Heart left ventricle (tissue), 16 donors: ENCODE measurements at regions not wholly inside any gene's neighbourhood (a gene's known extent, or its start where the extent isn't known, plus 50 kb on each side); places are given as distances from the start of the nearest gene placed in this dataset.

ENCODE experiments used
- ATAC-seq, 4 donors: fragments of 200-7000 bp; cut with Tn5 transposase; one replicate each; pipeline ENCODE4 v1.9.1; 2020 to 2022; ENCODE audit warnings: moderate library complexity in 4 of 4, mild to moderate bottlenecking in 3 of 4, moderate number of reproducible peaks in 1 of 4
- DNase-seq, 5 donors: peaks; one replicate each; pipeline ENCODE4 v3.0.0-alpha.2; 2020
- H3K27ac ChIP-seq, 12 donors: fragments of 200-600 bp; sonication (generic) in 4 of 12; one replicate each; pipeline versions ENCODE4 v1.5.0 to v1.8.0; 2016 to 2022; ENCODE audit warnings: mild to moderate bottlenecking in 2 of 12
- H3K27me3 ChIP-seq, 9 donors: fragments of 200-600 bp; sonication (generic) in 2 of 9; one replicate each; pipeline versions ENCODE4 v1.5.1 to v1.8.0; 2016 to 2022; ENCODE audit warnings: mild to moderate bottlenecking in 3 of 9
- H3K36me3 ChIP-seq, 9 donors: fragments of 200-600 bp; sonication (generic) in 2 of 9; one replicate each; pipeline versions ENCODE4 v1.5.0 to v1.8.0; 2018 to 2022; ENCODE audit warnings: mild to moderate bottlenecking in 2 of 9
- H3K4me1 ChIP-seq, 12 donors: fragments of 200-600 bp; sonication (generic) in 4 of 12; one replicate each; pipeline versions ENCODE4 v1.5.0 to v1.8.0; 2016 to 2022; ENCODE audit warnings: mild to moderate bottlenecking in 3 of 12
- H3K4me3 ChIP-seq, 12 donors: fragments of 200-600 bp; sonication (generic) in 4 of 12; one replicate each; pipeline versions ENCODE4 v1.5.0 to v1.8.0; 2017 to 2022; ENCODE audit warnings: mild to moderate bottlenecking in 9 of 12, moderate library complexity in 4 of 12
- H3K9me3 ChIP-seq, 12 donors: fragments of 200-600 bp; sonication (generic) in 4 of 12; one replicate each; pipeline versions ENCODE4 v1.5.0 to v1.8.0; 2016 to 2022; ENCODE audit warnings: mild to moderate bottlenecking in 1 of 12
- CTCF ChIP-seq, 12 donors: fragments of 200-600 bp; sonication (generic) in 4 of 12; IDR thresholded peaks; one replicate each; pipeline versions ENCODE4 v1.5.0 to v1.8.0; 2018 to 2022; ENCODE audit warnings: antibody characterized with exemption in 12 of 12, mild to moderate bottlenecking in 5 of 12
- POLR2A ChIP-seq, 2 donors: fragments of 450-650 bp; IDR thresholded peaks; one replicate each; pipeline ENCODE4 v1.6.1; 2017; ENCODE audit warnings: antibody characterized with exemption in 2 of 2, mild to moderate bottlenecking in 2 of 2, moderate library complexity in 2 of 2
- WGBS, 4 donors: extraction: QIAGEN DNeasy Blood & Tissue Kit in 2 of 4; methylation state at CpG; one replicate each; pipeline versions ENCODE4 v1.1.5 to v1.1.7; 2013 to 2018; 5-methylcytosine and 5-hydroxymethylcytosine counted together
- intact Hi-C, 10 donors: fragments of 100-400 bp; cut with DNase I; formaldehyde crosslinking; loops; one replicate each; pipeline versions ENCODE4 v1.11.1 to v1.14.2; 2022
- donor health status: ischemic (EF 13 %, LVEDD 7.1; RV severe dilation, severe dysfunction).
- donor health status: healthy with polysubstance abuse.
- donor health status: DM: no; HTN: yes; CAD: no.
- donor health status: DM: no; HTN: no; CAD: no.
- donor health status: ischemic (EF 25% LVEDD 6.9; RV normal size, moderate dysfunction).
- donor health status: ischemic (EF 25% LVEDD 5.7; RV mildly dilated, moderate dysfunction).
- donor health status: healthy.
- donor health status: DM: yes; HTN: yes; CAD: no.
- donor health status: ischemic (EF 35%, LVEDD 5.7; RV mildly dilated, moderate dysfunction).
- donor health status: nonischemic (EF 11% LVEDD 7.7; RV severe dilation, severe dysfunction).
- donor health status: DM: yes; HTN: yes; CAD: no.
- donor health status: PGD.
- donor health status: ischemic (EF 29% LVEDD 5.4; RV normal size, mild dysfunction).
- donor health status: nonischemic (EF 23%, LVEDD 6.1; RV moderate dilation, normal function).

- 64 to 79% (median 72%) methylated on average over 3 of the region's 3 CpGs for WGBS, 4 donors
- peaks cover 0 to 10% (median 0%) of the 10 kb centered on the region in 12 donors for H3K9me3 ChIP-seq
Measured at GRCh38 chr6:1513215-1513780, 96.4 kb upstream of the FOXC1 start.

GRCh38 chr6:1514078-1514477 is 95.6 kb upstream of the FOXC1 start:
- 74 to 81% (median 80%) methylated on average over 3 of the region's 3 CpGs for WGBS, 4 donors
- intact Hi-C loops, result no loop called here

More at GRCh38 chr6:1513215-1513780, 96.4 kb upstream of the FOXC1 start:
- TF ChIP-seq CTCF (IDR thresholded peaks at IDR 0.05) (no peak), POLR2A (IDR thresholded peaks at IDR 0.05) (no peak)
- no peak overlapping the region for H3K27ac ChIP-seq
- ATAC-seq (no peak), DNase-seq (no peak)
- no peaks in the 10 kb centered on the region for H3K4me1 ChIP-seq
- intact Hi-C loops, result no loop called here
- H3K4me3 ChIP-seq, result no peak overlapping the region
- H3K36me3 ChIP-seq, result no peaks in the 10 kb centered on the region
- H3K27me3 ChIP-seq, result peaks cover 0 to 6% (median 0%) of the 10 kb centered on the region in 9 donors

GRCh38 chr6:1515280-1515679 is 94.4 kb upstream of the FOXC1 start:
- WGBS, 4 donors, result 87 to 91% (median 89%) methylated on average over 21 to 31 of the region's 31 CpGs
- intact Hi-C loops, result no loop called here
- TF ChIP-seq POLR2A (IDR thresholded peaks at IDR 0.05) (no peak), CTCF (IDR thresholded peaks at IDR 0.05) (no peak)
- H3K27me3 ChIP-seq, result peaks cover 0 to 6% (median 0%) of the 10 kb centered on the region in 9 donors
- no peak for DNase-seq
- H3K9me3 ChIP-seq, result peaks cover 0 to 16% (median 0%) of the 10 kb centered on the region in 12 donors
- no peaks in the 10 kb centered on the region for H3K4me1 ChIP-seq
- peak in 1 of 4 donors; percentile 29 for ATAC-seq
- H3K36me3 ChIP-seq, result no peaks in the 10 kb centered on the region
- no peak overlapping the region for H3K27ac ChIP-seq
- no peak overlapping the region for H3K4me3 ChIP-seq

More at GRCh38 chr6:1514078-1514477, 95.6 kb upstream of the FOXC1 start:
- TF ChIP-seq CTCF (IDR thresholded peaks at IDR 0.05) (no peak), POLR2A (IDR thresholded peaks at IDR 0.05) (no peak)
- Histone ChIP-seq H3K4me1 (no peaks in the 10 kb centered on the region), H3K36me3 (no peaks in the 10 kb centered on the region), H3K9me3 (peaks cover 0 to 11% (median 0%) of the 10 kb centered on the region in 12 donors), H3K27ac (no peak overlapping the region), H3K4me3 (no peak overlapping the region), H3K27me3 (peaks cover 0 to 6% (median 0%) of the 10 kb centered on the region in 9 donors)
- ATAC-seq (no peak), DNase-seq (no peak)

GRCh38 chr6:1515781-1516180 is 93.9 kb upstream of the FOXC1 start:
- 92 to 96% (median 95%) methylated on average over 4 of the region's 4 CpGs for WGBS, 4 donors
- Histone ChIP-seq H3K4me1 (no peaks in the 10 kb centered on the region), H3K27me3 (peaks cover 0 to 6% (median 0%) of the 10 kb centered on the region in 9 donors), H3K4me3 (no peak overlapping the region), H3K9me3 (peaks cover 0 to 16% (median 0%) of the 10 kb centered on the region in 12 donors), H3K36me3 (no peaks in the 10 kb centered on the region), H3K27ac (no peak overlapping the region)
- DNase-seq (no peak), ATAC-seq (no peak)
- TF ChIP-seq POLR2A (IDR thresholded peaks at IDR 0.05) (no peak), CTCF (IDR thresholded peaks at IDR 0.05) (no peak)
- intact Hi-C loops, result no loop called here
